ENCODE measurements at regions not wholly inside any gene's neighbourhood (a gene's known extent, or its start where the extent isn't known, plus 50 kb on each side); places are given as distances from the start of the nearest gene placed in this dataset.

- TF ChIP-seq GATA2 (IDR thresholded peaks at IDR 0.05; ENCODE audit: low read depth, low read length) = no peak
- no peak for TF ChIP-seq GATA3 (IDR thresholded peaks at IDR 0.05; ENCODE audit: low read depth, low read length)
These were observed 79.0 kb upstream of the HABP2 start for GRCh38 chr10:113473851-113474250.
